A549 (cell line): ENCODE measurements at regions not wholly inside any gene's neighbourhood (a gene's known extent, or its start where the extent isn't known, plus 50 kb on each side); places are given as distances from the start of the nearest gene placed in this dataset.

Experiments
- ATAC-seq, 2 experiments: fragments of 200-7000 bp in 1 of 2; fragments of >200 bp in 1 of 2; cut with Nextera tagmentation in 1 of 2; cut with Tn5 transposase in 1 of 2; 3 replicates each; pipeline versions ENCODE4 v1.8.0 to v1.9.1; 2018 to 2020; ENCODE audit warnings: mild to moderate bottlenecking in 1 of 2, moderate library complexity in 1 of 2
- CTCF ChIA-PET: fragments of 300-600 bp; sonication (Branson Sonifier 250); formaldehyde crosslinking; extraction: SDS; loops from one replicate; lab custom pipeline; 2021; ENCODE audit warnings: antibody characterized with exemption, inconsistent platforms; lab: Yijun Ruan, JAX
- POLR2A ChIA-PET: fragments of 350-600 bp; formaldehyde crosslinking; extraction: SDS; loops from one replicate; lab custom pipeline; 2021; ENCODE audit warnings: antibody characterized with exemption, inconsistent platforms; lab: Yijun Ruan, JAX
- DNase-seq, 2 experiments: peaks; one replicate each; pipeline versions ENCODE4 v3.0.0 to v3.0.0-alpha.2; 2011 to 2016; ENCODE audit warnings: low read depth in 1 of 2, low spot score in 1 of 2
- FAIRE-seq: peaks from 2 replicates; lab custom pipeline; 2011; peaks lifted over from hg19 to GRCh38; lab: Jason Lieb, UNC
- H3K27ac ChIP-seq, 2 experiments: fragments of >200 bp; sonication (Bioruptor Twin); formaldehyde crosslinking; 3 replicates each; pipeline ENCODE4 v1.5.1; 2016 to 2017
- H3K4me1 ChIP-seq: fragments of >200 bp; sonication (Bioruptor Twin); formaldehyde crosslinking; 3 replicates; pipeline ENCODE4 v1.6.1; 2016
- H3K4me2 ChIP-seq: fragments of >200 bp; sonication (Bioruptor Twin); formaldehyde crosslinking; 3 replicates; pipeline ENCODE4 v1.6.1; 2016
- H3K4me3 ChIP-seq: fragments of >200 bp; sonication (Bioruptor Twin); formaldehyde crosslinking; 3 replicates; pipeline ENCODE4 v1.5.1; 2016
- H3K9me3 ChIP-seq: fragments of >200 bp; sonication (Bioruptor Twin); formaldehyde crosslinking; 3 replicates; pipeline ENCODE4 v1.6.1; 2016
- BHLHE40 ChIP-seq: IDR thresholded peaks from 2 replicates; pipeline ENCODE4 v1.6.1; 2012; ENCODE audit warnings: low read depth, low read length, inconsistent platforms
- EHMT2 ChIP-seq: fragments of 200-600 bp; sonication (generic); IDR thresholded peaks from 2 replicates; pipeline ENCODE4 v1.6.1; 2016; ENCODE audit warnings: antibody characterized with exemption, low read depth, mild to moderate bottlenecking, moderate library complexity
- ESRRA ChIP-seq: fragments of 150-350 bp; IDR thresholded peaks from 2 replicates; pipeline ENCODE4 v1.6.1; 2014; ENCODE audit warnings: mild to moderate bottlenecking, low read length, borderline replicate concordance
- FOSB ChIP-seq: fragments of 250-450 bp; sonication (Bioruptor Pico); IDR thresholded peaks from 2 replicates; pipeline ENCODE4 v1.5.0; 2020; ENCODE audit warnings: mild to moderate bottlenecking, moderate library complexity
- FOSL2 ChIP-seq, 2 experiments: fragments of 450-650 bp in 1 of 2; fragments of >200 bp in 1 of 2; sonication (Bioruptor Twin) in 1 of 2; formaldehyde crosslinking; IDR thresholded peaks; 2 replicates each; pipeline versions ENCODE4 v1.5.0 to v1.6.1; 2016 to 2020; ENCODE audit warnings: mild to moderate bottlenecking in 1 of 2, moderate library complexity in 1 of 2
- HOXA7 ChIP-seq: fragments of 250-450 bp; sonication (Bioruptor Pico); IDR thresholded peaks from 2 replicates; pipeline ENCODE4 v1.5.0; 2020; ENCODE audit warnings: mild to moderate bottlenecking, moderate library complexity
- MAFK ChIP-seq: fragments of 450-650 bp; IDR thresholded peaks from 2 replicates; pipeline ENCODE4 v1.6.1; 2014; ENCODE audit not compliant: partially characterized antibody
- NPAS2 ChIP-seq: fragments of 250-450 bp; sonication (Bioruptor Pico); IDR thresholded peaks from 2 replicates; pipeline ENCODE4 v1.8.0; 2022; ENCODE audit warnings: mild to moderate bottlenecking, moderate library complexity, borderline replicate concordance
- PHF8 ChIP-seq: fragments of 200-600 bp; sonication (generic); IDR thresholded peaks from 2 replicates; pipeline ENCODE4 v1.6.1; 2016; ENCODE audit warnings: low read depth, mild to moderate bottlenecking, antibody characterized with exemption, moderate library complexity, borderline replicate concordance
- POLR2A ChIP-seq: IDR thresholded peaks from 2 replicates; pipeline ENCODE4 v1.6.1; 2012; ENCODE audit warnings: mild to moderate bottlenecking, low read length
- RAD21 ChIP-seq, 2 experiments: fragments of >200 bp in 1 of 2; sonication (Bioruptor Twin) in 1 of 2; formaldehyde crosslinking in 1 of 2; IDR thresholded peaks in 1 of 2; conservative IDR thresholded peaks in 1 of 2; 2 replicates in 1 of 2; 3 replicates in 1 of 2; pipeline ENCODE4 v1.6.1; 2012 to 2018; ENCODE audit warnings: inconsistent platforms in 1 of 2
- RARB ChIP-seq: fragments of 250-450 bp; sonication (Bioruptor Pico); IDR thresholded peaks from 2 replicates; pipeline ENCODE4 v1.8.0; 2021; ENCODE audit warnings: mild to moderate bottlenecking, moderate library complexity
- RFX5 ChIP-seq: fragments of 450-650 bp; IDR thresholded peaks from 2 replicates; pipeline ENCODE4 v1.7.1; 2014; ENCODE audit warnings: antibody characterized with exemption, mild to moderate bottlenecking, moderate library complexity
- RNF2 ChIP-seq: fragments of 200-600 bp; sonication (generic); IDR thresholded peaks from 2 replicates; pipeline ENCODE4 v1.6.1; 2016; ENCODE audit warnings: low read depth, mild to moderate bottlenecking, antibody characterized with exemption, moderate library complexity, borderline replicate concordance
- SMC3 ChIP-seq: fragments of >200 bp; sonication (Bioruptor Twin); formaldehyde crosslinking; IDR thresholded peaks from 3 replicates; pipeline ENCODE4 v1.6.1; 2018; ENCODE audit warnings: inconsistent platforms
- SREBF2 ChIP-seq: fragments of 450-650 bp; IDR thresholded peaks from 2 replicates; pipeline ENCODE4 v1.6.1; 2014; ENCODE audit warnings: mild to moderate bottlenecking, moderate library complexity
- ZFP36 ChIP-seq: fragments of 450-650 bp; IDR thresholded peaks from 2 replicates; pipeline ENCODE4 v1.6.1; 2014; ENCODE audit warnings: borderline replicate concordance; ENCODE audit not compliant: partially characterized antibody
- WGBS: methylation state at CpG from one replicate; pipeline ENCODE4 v1.1.6; 2017; ENCODE audit errors: missing lambda C conversion rate; 5-methylcytosine and 5-hydroxymethylcytosine counted together
- TF ChIP-seq, protein P1 (sequence below): IDR thresholded peaks from 2 replicates; pipeline ENCODE4 v1.6.1; 2012; ENCODE audit warnings: low read depth, borderline replicate concordance
- TF ChIP-seq, protein P2 (sequence below): fragments of >200 bp; sonication (Bioruptor Twin); formaldehyde crosslinking; IDR thresholded peaks from 2 replicates; pipeline ENCODE4 v1.6.1; 2016
- TF ChIP-seq, protein P3 (sequence below): fragments of 450-650 bp; IDR thresholded peaks from 2 replicates; pipeline ENCODE4 v1.6.1; 2014; ENCODE audit warnings: antibody characterized with exemption
- TF ChIP-seq, protein P4 (sequence below): IDR thresholded peaks from 2 replicates; pipeline ENCODE4 v1.6.1; 2012
- TF ChIP-seq, protein P5 (sequence below): fragments of 200-600 bp; sonication (generic); IDR thresholded peaks from 2 replicates; pipeline ENCODE4 v1.6.1; 2016; ENCODE audit warnings: antibody characterized with exemption, mild to moderate bottlenecking, moderate library complexity
- TF ChIP-seq, protein P6 (sequence below): IDR thresholded peaks from 2 replicates; pipeline ENCODE4 v1.6.1; 2012
- TF ChIP-seq, protein P7 (sequence below): fragments of >200 bp; sonication (Bioruptor Twin); formaldehyde crosslinking; IDR thresholded peaks from 3 replicates; pipeline ENCODE4 v1.5.1; 2016
- TF ChIP-seq, protein P8 (sequence below): fragments of >200 bp; sonication (Bioruptor Twin); formaldehyde crosslinking; IDR thresholded peaks from 3 replicates; pipeline ENCODE4 v1.6.1; 2016

DNA sequence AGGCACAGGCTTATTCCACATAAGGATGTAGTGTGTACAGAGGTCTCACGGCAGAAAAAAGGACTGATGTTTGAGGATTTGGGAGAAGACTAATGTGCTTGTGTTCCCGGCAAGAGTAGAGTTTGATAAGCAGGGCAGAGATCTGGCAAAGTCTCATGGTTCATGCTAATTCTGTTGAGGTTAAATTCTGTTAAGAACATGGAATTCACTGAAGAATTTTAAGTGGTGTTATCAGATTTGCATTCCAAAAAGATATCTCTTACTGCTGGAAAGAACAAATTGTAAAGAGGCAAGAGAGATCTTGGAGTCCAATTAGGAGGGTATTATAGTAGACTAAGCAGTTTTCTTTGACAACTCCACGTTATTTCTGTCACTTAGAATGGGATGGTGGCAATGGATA, 348.3 kb downstream of the TDRD3 start:
- ChIA-PET CTCF (no interaction called here), POLR2A (no interaction called here)
- DNase-seq (no peak), ATAC-seq (no peak), FAIRE-seq (no peak)
- H3K9me3 ChIP-seq: no peaks in the 10 kb centered on the region
- H3K4me1 ChIP-seq: no peaks in the 10 kb centered on the region
- TF ChIP-seq ESRRA: no peak
- TF ChIP-seq, protein P1, sequence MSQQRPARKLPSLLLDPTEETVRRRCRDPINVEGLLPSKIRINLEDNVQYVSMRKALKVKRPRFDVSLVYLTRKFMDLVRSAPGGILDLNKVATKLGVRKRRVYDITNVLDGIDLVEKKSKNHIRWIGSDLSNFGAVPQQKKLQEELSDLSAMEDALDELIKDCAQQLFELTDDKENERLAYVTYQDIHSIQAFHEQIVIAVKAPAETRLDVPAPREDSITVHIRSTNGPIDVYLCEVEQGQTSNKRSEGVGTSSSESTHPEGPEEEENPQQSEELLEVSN: no peak
- TF ChIP-seq, protein P2, sequence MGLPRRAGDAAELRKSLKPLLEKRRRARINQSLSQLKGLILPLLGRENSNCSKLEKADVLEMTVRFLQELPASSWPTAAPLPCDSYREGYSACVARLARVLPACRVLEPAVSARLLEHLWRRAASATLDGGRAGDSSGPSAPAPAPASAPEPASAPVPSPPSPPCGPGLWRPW: no peak
- no peak for TF ChIP-seq FOSB
- no peak for TF ChIP-seq FOSL2 (IDR thresholded peaks at IDR 0.05)
- no peak for TF ChIP-seq FOSL2 (CRISPR knock-in tag; IDR thresholded peaks at IDR 0.05)
- TF ChIP-seq RAD21 (conservative IDR thresholded peaks at IDR 0.05 in 1 of 2, IDR thresholded peaks at IDR 0.05 in 1 of 2): no peak
- no peak for TF ChIP-seq HOXA7
- TF ChIP-seq NPAS2 (CRISPR knock-in tag): no peak
- TF ChIP-seq, protein P3, sequence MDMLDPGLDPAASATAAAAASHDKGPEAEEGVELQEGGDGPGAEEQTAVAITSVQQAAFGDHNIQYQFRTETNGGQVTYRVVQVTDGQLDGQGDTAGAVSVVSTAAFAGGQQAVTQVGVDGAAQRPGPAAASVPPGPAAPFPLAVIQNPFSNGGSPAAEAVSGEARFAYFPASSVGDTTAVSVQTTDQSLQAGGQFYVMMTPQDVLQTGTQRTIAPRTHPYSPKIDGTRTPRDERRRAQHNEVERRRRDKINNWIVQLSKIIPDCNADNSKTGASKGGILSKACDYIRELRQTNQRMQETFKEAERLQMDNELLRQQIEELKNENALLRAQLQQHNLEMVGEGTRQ: no peak
- no peak for TF ChIP-seq SMC3
- TF ChIP-seq, protein P4, sequence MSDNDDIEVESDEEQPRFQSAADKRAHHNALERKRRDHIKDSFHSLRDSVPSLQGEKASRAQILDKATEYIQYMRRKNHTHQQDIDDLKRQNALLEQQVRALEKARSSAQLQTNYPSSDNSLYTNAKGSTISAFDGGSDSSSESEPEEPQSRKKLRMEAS: no peak
- TF ChIP-seq BHLHE40: no peak
- TF ChIP-seq, protein P5, sequence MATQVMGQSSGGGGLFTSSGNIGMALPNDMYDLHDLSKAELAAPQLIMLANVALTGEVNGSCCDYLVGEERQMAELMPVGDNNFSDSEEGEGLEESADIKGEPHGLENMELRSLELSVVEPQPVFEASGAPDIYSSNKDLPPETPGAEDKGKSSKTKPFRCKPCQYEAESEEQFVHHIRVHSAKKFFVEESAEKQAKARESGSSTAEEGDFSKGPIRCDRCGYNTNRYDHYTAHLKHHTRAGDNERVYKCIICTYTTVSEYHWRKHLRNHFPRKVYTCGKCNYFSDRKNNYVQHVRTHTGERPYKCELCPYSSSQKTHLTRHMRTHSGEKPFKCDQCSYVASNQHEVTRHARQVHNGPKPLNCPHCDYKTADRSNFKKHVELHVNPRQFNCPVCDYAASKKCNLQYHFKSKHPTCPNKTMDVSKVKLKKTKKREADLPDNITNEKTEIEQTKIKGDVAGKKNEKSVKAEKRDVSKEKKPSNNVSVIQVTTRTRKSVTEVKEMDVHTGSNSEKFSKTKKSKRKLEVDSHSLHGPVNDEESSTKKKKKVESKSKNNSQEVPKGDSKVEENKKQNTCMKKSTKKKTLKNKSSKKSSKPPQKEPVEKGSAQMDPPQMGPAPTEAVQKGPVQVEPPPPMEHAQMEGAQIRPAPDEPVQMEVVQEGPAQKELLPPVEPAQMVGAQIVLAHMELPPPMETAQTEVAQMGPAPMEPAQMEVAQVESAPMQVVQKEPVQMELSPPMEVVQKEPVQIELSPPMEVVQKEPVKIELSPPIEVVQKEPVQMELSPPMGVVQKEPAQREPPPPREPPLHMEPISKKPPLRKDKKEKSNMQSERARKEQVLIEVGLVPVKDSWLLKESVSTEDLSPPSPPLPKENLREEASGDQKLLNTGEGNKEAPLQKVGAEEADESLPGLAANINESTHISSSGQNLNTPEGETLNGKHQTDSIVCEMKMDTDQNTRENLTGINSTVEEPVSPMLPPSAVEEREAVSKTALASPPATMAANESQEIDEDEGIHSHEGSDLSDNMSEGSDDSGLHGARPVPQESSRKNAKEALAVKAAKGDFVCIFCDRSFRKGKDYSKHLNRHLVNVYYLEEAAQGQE: no peak
- TF ChIP-seq EHMT2: no peak
- TF ChIP-seq MAFK: no peak
- TF ChIP-seq RARB (CRISPR knock-in tag): no peak
- TF ChIP-seq RFX5: no peak
- H3K4me3 ChIP-seq: no peak overlapping the region
- no peak overlapping the region for H3K4me2 ChIP-seq
- 0% methylated on average over 3 of the region's 3 CpGs for WGBS
- H3K27ac ChIP-seq: no peak overlapping the region

DNA sequence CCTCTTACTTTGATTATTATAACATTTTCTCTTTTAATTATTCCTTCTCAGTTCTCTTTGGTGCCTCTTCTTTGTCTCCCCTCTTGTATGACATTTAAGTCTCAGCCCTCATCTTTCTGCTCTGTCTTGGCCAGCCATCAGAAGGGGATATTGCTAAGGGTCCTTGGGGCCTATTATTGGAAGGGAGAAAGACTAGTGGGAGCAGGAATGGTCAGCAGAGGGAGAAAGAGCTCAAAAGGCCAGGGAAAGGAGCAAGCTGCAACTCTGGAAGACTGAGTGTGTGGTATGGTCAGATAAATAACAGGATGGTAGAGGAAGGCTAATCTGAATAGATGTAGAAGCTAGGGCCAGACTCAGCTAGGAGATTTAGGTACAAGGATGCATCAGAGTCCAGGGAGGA, 336.9 kb downstream of the TDRD3 start:
- no peak for ATAC-seq
- no peaks in the 10 kb centered on the region for H3K9me3 ChIP-seq
- DNase-seq: no peak
- ChIA-PET CTCF (no interaction called here), POLR2A (no interaction called here)
- H3K27ac ChIP-seq: no peak overlapping the region
- no peaks in the 10 kb centered on the region for H3K4me1 ChIP-seq
- no peak for FAIRE-seq
- H3K4me3 ChIP-seq: no peak overlapping the region
- no peak overlapping the region for H3K4me2 ChIP-seq
- no peak for TF ChIP-seq RARB (CRISPR knock-in tag)
- TF ChIP-seq HOXA7: no peak
- TF ChIP-seq, protein P6, sequence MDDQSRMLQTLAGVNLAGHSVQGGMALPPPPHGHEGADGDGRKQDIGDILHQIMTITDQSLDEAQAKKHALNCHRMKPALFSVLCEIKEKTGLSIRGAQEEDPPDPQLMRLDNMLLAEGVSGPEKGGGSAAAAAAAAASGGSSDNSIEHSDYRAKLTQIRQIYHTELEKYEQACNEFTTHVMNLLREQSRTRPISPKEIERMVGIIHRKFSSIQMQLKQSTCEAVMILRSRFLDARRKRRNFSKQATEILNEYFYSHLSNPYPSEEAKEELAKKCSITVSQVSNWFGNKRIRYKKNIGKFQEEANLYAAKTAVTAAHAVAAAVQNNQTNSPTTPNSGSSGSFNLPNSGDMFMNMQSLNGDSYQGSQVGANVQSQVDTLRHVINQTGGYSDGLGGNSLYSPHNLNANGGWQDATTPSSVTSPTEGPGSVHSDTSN: no peak
- TF ChIP-seq SREBF2: no peak
- TF ChIP-seq RNF2: no peak
- TF ChIP-seq, protein P5: no peak
- TF ChIP-seq POLR2A: no peak
- TF ChIP-seq, protein P7, sequence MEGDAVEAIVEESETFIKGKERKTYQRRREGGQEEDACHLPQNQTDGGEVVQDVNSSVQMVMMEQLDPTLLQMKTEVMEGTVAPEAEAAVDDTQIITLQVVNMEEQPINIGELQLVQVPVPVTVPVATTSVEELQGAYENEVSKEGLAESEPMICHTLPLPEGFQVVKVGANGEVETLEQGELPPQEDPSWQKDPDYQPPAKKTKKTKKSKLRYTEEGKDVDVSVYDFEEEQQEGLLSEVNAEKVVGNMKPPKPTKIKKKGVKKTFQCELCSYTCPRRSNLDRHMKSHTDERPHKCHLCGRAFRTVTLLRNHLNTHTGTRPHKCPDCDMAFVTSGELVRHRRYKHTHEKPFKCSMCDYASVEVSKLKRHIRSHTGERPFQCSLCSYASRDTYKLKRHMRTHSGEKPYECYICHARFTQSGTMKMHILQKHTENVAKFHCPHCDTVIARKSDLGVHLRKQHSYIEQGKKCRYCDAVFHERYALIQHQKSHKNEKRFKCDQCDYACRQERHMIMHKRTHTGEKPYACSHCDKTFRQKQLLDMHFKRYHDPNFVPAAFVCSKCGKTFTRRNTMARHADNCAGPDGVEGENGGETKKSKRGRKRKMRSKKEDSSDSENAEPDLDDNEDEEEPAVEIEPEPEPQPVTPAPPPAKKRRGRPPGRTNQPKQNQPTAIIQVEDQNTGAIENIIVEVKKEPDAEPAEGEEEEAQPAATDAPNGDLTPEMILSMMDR: no peak
- TF ChIP-seq, protein P8, sequence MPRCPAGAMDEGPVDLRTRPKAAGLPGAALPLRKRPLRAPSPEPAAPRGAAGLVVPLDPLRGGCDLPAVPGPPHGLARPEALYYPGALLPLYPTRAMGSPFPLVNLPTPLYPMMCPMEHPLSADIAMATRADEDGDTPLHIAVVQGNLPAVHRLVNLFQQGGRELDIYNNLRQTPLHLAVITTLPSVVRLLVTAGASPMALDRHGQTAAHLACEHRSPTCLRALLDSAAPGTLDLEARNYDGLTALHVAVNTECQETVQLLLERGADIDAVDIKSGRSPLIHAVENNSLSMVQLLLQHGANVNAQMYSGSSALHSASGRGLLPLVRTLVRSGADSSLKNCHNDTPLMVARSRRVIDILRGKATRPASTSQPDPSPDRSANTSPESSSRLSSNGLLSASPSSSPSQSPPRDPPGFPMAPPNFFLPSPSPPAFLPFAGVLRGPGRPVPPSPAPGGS: no peak
- no peak for TF ChIP-seq ZFP36
- TF ChIP-seq PHF8: no peak
